Panc1 (cell line): ENCODE measurements at regions not wholly inside any gene's neighbourhood (a gene's known extent, or its start where the extent isn't known, plus 50 kb on each side); places are given as distances from the start of the nearest gene placed in this dataset.
"Not testable (repeated sequence)": the region's sequence is repeated elsewhere in the genome, so short reads cannot be mapped to it uniquely, and the experiment has no call there.

ENCODE experiments used
- ATAC-seq: fragments of 200-7000 bp; cut with Tn5 transposase; 2 replicates; pipeline ENCODE4 v1.9.1; 2020; ENCODE audit warnings: mild to moderate bottlenecking, moderate library complexity
- BruUV-seq: library from RNA; stranded (reverse); fragments of 400-500 nt; replicated peaks from 2 replicates; lab custom pipeline; 2021; lab: Mats Ljungman, UMichigan
- CTCF ChIA-PET: fragments of 300-600 bp; sonication (Branson Sonifier 250); formaldehyde crosslinking; loops from one replicate; lab custom pipeline; 2022; ENCODE audit warnings: antibody characterized with exemption; lab: Charles Lee
- POLR2A ChIA-PET: fragments of 300-600 bp; sonication (Branson Sonifier 250); formaldehyde crosslinking; loops from one replicate; lab custom pipeline; 2022; ENCODE audit warnings: antibody characterized with exemption; lab: Charles Lee
- DNase-seq: peaks from one replicate; pipeline ENCODE4 v3.0.0-alpha.2; 2010; ENCODE audit warnings: low read depth, low spot score
- H3K27ac ChIP-seq: 2 replicates; pipeline ENCODE4 v1.5.1; 2011; ENCODE audit warnings: mild to moderate bottlenecking, low read length, inconsistent platforms
- H3K27me3 ChIP-seq: fragments of 200-500 bp; sonication (Bioruptor generic); 2 replicates; pipeline ENCODE4 v1.6.0; 2014; ENCODE audit warnings: low read length, inconsistent platforms; ENCODE audit not compliant: control insufficient read depth, insufficient read depth
- H3K36me3 ChIP-seq: fragments of 200-500 bp; sonication (Bioruptor generic); 2 replicates; pipeline ENCODE4 v1.5.1; 2014; ENCODE audit warnings: inconsistent platforms, mild to moderate bottlenecking, low read length, moderate library complexity; ENCODE audit not compliant: control insufficient read depth, insufficient read depth
- H3K4me1 ChIP-seq: 2 replicates; pipeline ENCODE4 v1.5.1; 2011; ENCODE audit warnings: inconsistent platforms, mild to moderate bottlenecking, low read length, moderate library complexity; ENCODE audit not compliant: control insufficient read depth, insufficient read depth
- H3K4me3 ChIP-seq, 2 experiments: 2 replicates each; pipeline ENCODE4 v1.5.1; 2011 to 2012; ENCODE audit warnings: low read depth in 2 of 2, low read length in 2 of 2, mild to moderate bottlenecking in 2 of 2, inconsistent platforms in 1 of 2, moderate library complexity in 1 of 2
- H3K9me3 ChIP-seq: fragments of 200-500 bp; sonication (Bioruptor generic); 2 replicates; pipeline ENCODE4 v1.5.1; 2014; ENCODE audit warnings: low read depth, mild to moderate bottlenecking, inconsistent platforms, low read length, moderate library complexity; ENCODE audit not compliant: control insufficient read depth, insufficient read depth
- POLR2AphosphoS5 ChIP-seq: IDR thresholded peaks from 2 replicates; pipeline ENCODE4 v1.6.1; 2012; ENCODE audit warnings: mild to moderate bottlenecking, low read depth, low read length, moderate library complexity
- SIN3A ChIP-seq: IDR thresholded peaks from 2 replicates; pipeline ENCODE4 v1.6.1; 2012; ENCODE audit warnings: low read depth, mild to moderate bottlenecking, low read length, moderate library complexity, borderline replicate concordance; ENCODE audit not compliant: insufficient read depth
- TCF7L2 ChIP-seq: IDR thresholded peaks from 2 replicates; pipeline ENCODE4 v1.6.1; 2011; ENCODE audit warnings: mild to moderate bottlenecking, low read depth, low read length, inconsistent platforms
- in situ Hi-C: cut with HindIII; loops from 2 replicates; pipeline ENCODE4 v1.10.0; 2016; ENCODE audit warnings: low sequenced_read_pairs, low pct_unique_long_range_greater_than_20kb
- intact Hi-C: fragments of 100-400 bp; cut with micrococcal nuclease; formaldehyde crosslinking; loops from one replicate; pipeline ENCODE4 v1.10.0; 2022; ENCODE audit not compliant: unreplicated experiment
- TF ChIP-seq, protein P1 (sequence below): fragments of 450-650 bp; IDR thresholded peaks from 2 replicates; pipeline ENCODE4 v1.5.1; 2017; ENCODE audit warnings: mild to moderate bottlenecking
- TF ChIP-seq, protein P2 (sequence below), 2 experiments: IDR thresholded peaks; 2 replicates each; pipeline ENCODE4 v1.6.1; 2011 to 2012; ENCODE audit warnings: low read depth in 2 of 2, control low read depth in 1 of 2, low read length in 1 of 2, mild to moderate bottlenecking in 1 of 2, moderate library complexity in 1 of 2; ENCODE audit not compliant: insufficient read depth in 1 of 2

DNA sequence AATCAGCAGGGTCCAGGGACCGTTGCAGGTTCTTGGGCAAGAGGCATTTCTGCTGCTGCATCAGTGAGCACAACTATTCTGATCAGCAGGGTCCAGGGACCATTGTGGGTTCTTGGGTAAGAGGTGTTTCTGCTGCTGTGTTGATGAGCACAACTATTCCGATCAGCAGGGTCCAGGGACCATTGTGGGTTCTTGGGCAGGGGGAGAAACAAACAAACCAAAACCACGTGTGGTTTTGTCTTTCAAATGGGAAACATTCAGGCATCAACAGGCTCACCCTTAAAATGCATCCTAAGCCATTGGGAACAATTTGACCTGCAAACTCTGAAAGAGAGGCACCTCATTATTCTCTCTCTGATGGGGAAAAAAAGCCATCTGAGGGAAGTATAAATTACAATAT, 377.4 kb downstream of the OMA1 start:
- in situ Hi-C loops, intact Hi-C loops, H3K4me3 ChIP-seq, H3K36me3 ChIP-seq, H3K9me3 ChIP-seq, POLR2A ChIA-PET, CTCF ChIA-PET, ATAC-seq, BruUV-seq, DNase-seq, H3K27ac ChIP-seq, H3K27me3 ChIP-seq, H3K4me1 ChIP-seq: not testable (repeated sequence)

DNA sequence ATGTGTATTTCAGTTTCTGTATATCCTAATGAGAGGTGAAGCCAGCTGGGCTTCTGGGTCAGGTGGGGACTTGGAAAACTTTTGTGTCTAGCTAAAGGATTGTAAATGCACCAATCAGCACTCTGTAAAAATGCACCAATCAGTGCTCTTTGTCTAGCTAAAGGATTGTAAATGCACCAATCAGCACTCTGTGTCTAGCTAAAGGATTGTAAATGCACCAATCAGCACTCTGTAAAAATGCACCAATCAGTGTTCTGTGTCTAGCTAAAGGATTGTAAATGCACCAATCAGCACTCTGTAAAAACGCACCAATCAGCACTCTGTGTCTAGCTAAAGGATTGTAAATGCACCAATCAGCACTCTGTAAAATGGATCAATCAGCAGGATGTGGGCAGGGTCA, 379.4 kb downstream of the OMA1 start:
- ATAC-seq, in situ Hi-C loops, H3K4me1 ChIP-seq, H3K27ac ChIP-seq, H3K4me3 ChIP-seq, intact Hi-C loops, DNase-seq, CTCF ChIA-PET, H3K9me3 ChIP-seq, BruUV-seq, H3K36me3 ChIP-seq, H3K27me3 ChIP-seq: not testable (repeated sequence)
- POLR2A ChIA-PET = interaction anchor here (0.6 kb wide), 1 partner anchor 522 kb away, joined by 4 read pairs; no protein-coding TSS in a partner anchor

DNA sequence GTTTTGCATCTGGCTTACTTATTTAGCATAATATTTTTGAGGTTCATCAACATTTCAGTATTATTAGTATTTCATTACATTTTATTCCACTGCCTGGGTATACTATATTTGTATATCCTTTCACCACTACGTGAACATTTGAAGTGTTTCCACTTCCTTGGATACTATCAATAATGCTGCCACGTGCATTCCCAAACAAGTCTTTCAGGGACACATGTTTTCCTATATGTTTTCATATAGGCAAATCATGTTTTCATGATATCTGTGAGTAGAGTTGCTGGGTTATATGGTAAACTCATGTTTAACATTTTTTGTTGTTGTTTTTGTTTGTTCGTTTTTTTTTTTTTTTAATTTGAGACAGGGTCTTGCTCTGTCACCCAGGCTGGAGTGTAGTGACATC, 380.1 kb downstream of the OMA1 start:
- TF ChIP-seq, protein P1, sequence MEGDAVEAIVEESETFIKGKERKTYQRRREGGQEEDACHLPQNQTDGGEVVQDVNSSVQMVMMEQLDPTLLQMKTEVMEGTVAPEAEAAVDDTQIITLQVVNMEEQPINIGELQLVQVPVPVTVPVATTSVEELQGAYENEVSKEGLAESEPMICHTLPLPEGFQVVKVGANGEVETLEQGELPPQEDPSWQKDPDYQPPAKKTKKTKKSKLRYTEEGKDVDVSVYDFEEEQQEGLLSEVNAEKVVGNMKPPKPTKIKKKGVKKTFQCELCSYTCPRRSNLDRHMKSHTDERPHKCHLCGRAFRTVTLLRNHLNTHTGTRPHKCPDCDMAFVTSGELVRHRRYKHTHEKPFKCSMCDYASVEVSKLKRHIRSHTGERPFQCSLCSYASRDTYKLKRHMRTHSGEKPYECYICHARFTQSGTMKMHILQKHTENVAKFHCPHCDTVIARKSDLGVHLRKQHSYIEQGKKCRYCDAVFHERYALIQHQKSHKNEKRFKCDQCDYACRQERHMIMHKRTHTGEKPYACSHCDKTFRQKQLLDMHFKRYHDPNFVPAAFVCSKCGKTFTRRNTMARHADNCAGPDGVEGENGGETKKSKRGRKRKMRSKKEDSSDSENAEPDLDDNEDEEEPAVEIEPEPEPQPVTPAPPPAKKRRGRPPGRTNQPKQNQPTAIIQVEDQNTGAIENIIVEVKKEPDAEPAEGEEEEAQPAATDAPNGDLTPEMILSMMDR = no peak
- TF ChIP-seq POLR2AphosphoS5 = no peak
- TF ChIP-seq SIN3A = no peak
- TF ChIP-seq, protein P2, sequence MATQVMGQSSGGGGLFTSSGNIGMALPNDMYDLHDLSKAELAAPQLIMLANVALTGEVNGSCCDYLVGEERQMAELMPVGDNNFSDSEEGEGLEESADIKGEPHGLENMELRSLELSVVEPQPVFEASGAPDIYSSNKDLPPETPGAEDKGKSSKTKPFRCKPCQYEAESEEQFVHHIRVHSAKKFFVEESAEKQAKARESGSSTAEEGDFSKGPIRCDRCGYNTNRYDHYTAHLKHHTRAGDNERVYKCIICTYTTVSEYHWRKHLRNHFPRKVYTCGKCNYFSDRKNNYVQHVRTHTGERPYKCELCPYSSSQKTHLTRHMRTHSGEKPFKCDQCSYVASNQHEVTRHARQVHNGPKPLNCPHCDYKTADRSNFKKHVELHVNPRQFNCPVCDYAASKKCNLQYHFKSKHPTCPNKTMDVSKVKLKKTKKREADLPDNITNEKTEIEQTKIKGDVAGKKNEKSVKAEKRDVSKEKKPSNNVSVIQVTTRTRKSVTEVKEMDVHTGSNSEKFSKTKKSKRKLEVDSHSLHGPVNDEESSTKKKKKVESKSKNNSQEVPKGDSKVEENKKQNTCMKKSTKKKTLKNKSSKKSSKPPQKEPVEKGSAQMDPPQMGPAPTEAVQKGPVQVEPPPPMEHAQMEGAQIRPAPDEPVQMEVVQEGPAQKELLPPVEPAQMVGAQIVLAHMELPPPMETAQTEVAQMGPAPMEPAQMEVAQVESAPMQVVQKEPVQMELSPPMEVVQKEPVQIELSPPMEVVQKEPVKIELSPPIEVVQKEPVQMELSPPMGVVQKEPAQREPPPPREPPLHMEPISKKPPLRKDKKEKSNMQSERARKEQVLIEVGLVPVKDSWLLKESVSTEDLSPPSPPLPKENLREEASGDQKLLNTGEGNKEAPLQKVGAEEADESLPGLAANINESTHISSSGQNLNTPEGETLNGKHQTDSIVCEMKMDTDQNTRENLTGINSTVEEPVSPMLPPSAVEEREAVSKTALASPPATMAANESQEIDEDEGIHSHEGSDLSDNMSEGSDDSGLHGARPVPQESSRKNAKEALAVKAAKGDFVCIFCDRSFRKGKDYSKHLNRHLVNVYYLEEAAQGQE (IDR thresholded peaks at IDR 0.05; ENCODE audit: insufficient read depth in 1 of 2, low read depth in 2 of 2, low read length in 1 of 2) = no peak
- TF ChIP-seq TCF7L2 = no peak
- ChIA-PET CTCF (no interaction called here), POLR2A (no interaction called here)
- no peak overlapping the region for H3K27ac ChIP-seq
- no peaks in the 10 kb centered on the region for H3K36me3 ChIP-seq
- no peak for DNase-seq
- no peak overlapping the region for H3K4me3 ChIP-seq
- H3K9me3 ChIP-seq = no peaks in the 10 kb centered on the region
- no peaks in the 10 kb centered on the region for H3K27me3 ChIP-seq
- in situ Hi-C loops (no loop called here), intact Hi-C loops (no loop called here)
- BruUV-seq = no TSS peak
- no peaks in the 10 kb centered on the region for H3K4me1 ChIP-seq
- no peak for ATAC-seq
